Right atrium auricular region (tissue), 2 donors: ENCODE measurements at regions not wholly inside any gene's neighbourhood (a gene's known extent, or its start where the extent isn't known, plus 50 kb on each side); places are given as distances from the start of the nearest gene placed in this dataset.

Experiments
- DNase-seq: peaks from one replicate; pipeline ENCODE4 v3.0.0-alpha.2; 2019; ENCODE audit warnings: low spot score
- H3K27ac ChIP-seq, 2 donors: fragments of 200-600 bp; sonication (generic); 1 replicate in 1 of 2; 2 replicates in 1 of 2; pipeline ENCODE4 v1.5.1; 2016 to 2019
- H3K27me3 ChIP-seq, 2 donors: fragments of 200-600 bp; sonication (generic); one replicate each; pipeline versions ENCODE4 v1.5.1 to v1.6.0; 2017 to 2019
- H3K36me3 ChIP-seq: fragments of 200-600 bp; sonication (generic); one replicate; pipeline ENCODE4 v1.5.1; 2016
- H3K4me1 ChIP-seq, 2 donors: fragments of 200-600 bp; sonication (generic); one replicate each; pipeline versions ENCODE4 v1.5.1 to v1.6.0; 2017 to 2019
- H3K4me3 ChIP-seq, 2 donors: fragments of 200-600 bp; sonication (generic); 1 replicate in 1 of 2; 2 replicates in 1 of 2; pipeline ENCODE4 v1.5.1; 2017 to 2019; ENCODE audit warnings: mild to moderate bottlenecking in 1 of 2, moderate library complexity in 1 of 2
- H3K9me3 ChIP-seq, 2 donors: fragments of 200-600 bp; sonication (generic); one replicate each; pipeline ENCODE4 v1.5.1; 2019
- CTCF ChIP-seq, 2 donors: fragments of 200-600 bp; sonication (generic); IDR thresholded peaks; one replicate each; pipeline ENCODE4 v1.5.1; 2019; ENCODE audit warnings: antibody characterized with exemption in 2 of 2

GRCh38 chr1:209208648-209209047 is 374.9 kb upstream of the CAMK1G start:
- no peak for TF ChIP-seq CTCF (IDR thresholded peaks at IDR 0.05)
- no peaks in the 10 kb centered on the region for H3K27me3 ChIP-seq

GRCh38 chr1:209213989-209214388 is 369.5 kb upstream of the CAMK1G start:
- no peaks in the 10 kb centered on the region for H3K27me3 ChIP-seq
- no peak overlapping the region for H3K4me3 ChIP-seq
- no peaks in the 10 kb centered on the region for H3K36me3 ChIP-seq
- no peak for DNase-seq
- no peaks in the 10 kb centered on the region for H3K4me1 ChIP-seq
- H3K27ac ChIP-seq: no peak overlapping the region
- no peak for TF ChIP-seq CTCF (IDR thresholded peaks at IDR 0.05)
- H3K9me3 ChIP-seq: peaks cover 0 to 9% of the 10 kb centered on the region in 2 donors

More at GRCh38 chr1:209208648-209209047, 374.9 kb upstream of the CAMK1G start:
- no peak overlapping the region for H3K4me3 ChIP-seq
- no peaks in the 10 kb centered on the region for H3K36me3 ChIP-seq
- H3K27ac ChIP-seq: no peak overlapping the region
- H3K4me1 ChIP-seq: peaks cover 0 to 12% of the 10 kb centered on the region in 2 donors
- no peaks in the 10 kb centered on the region for H3K9me3 ChIP-seq
- no peak for DNase-seq

- TF ChIP-seq CTCF (IDR thresholded peaks at IDR 0.05): no peak
- no peak overlapping the region for H3K27ac ChIP-seq
- no peaks in the 10 kb centered on the region for H3K4me1 ChIP-seq
- DNase-seq: no peak
- H3K27me3 ChIP-seq: no peaks in the 10 kb centered on the region
- no peak overlapping the region for H3K4me3 ChIP-seq
- no peaks in the 10 kb centered on the region for H3K36me3 ChIP-seq
- H3K9me3 ChIP-seq: peaks cover 0 to 9% of the 10 kb centered on the region in 2 donors
Measured at GRCh38 chr1:209215826-209216225, 367.7 kb upstream of the CAMK1G start.

- Histone ChIP-seq H3K4me1 (no peaks in the 10 kb centered on the region), H3K9me3 (peaks cover 0 to 9% of the 10 kb centered on the region in 2 donors), H3K4me3 (no peak overlapping the region), H3K27me3 (no peaks in the 10 kb centered on the region), H3K27ac (no peak overlapping the region), H3K36me3 (no peaks in the 10 kb centered on the region)
- no peak for DNase-seq
- no peak for TF ChIP-seq CTCF (IDR thresholded peaks at IDR 0.05)
Measured at GRCh38 chr1:209218113-209218512, 365.4 kb upstream of the CAMK1G start.

GRCh38 chr1:209218981-209219380 is 364.5 kb upstream of the CAMK1G start:
- DNase-seq: no peak
- peaks cover 0 to 9% of the 10 kb centered on the region in 2 donors for H3K9me3 ChIP-seq
- TF ChIP-seq CTCF (IDR thresholded peaks at IDR 0.05): no peak
- H3K36me3 ChIP-seq: no peaks in the 10 kb centered on the region
- no peaks in the 10 kb centered on the region for H3K4me1 ChIP-seq
- no peaks in the 10 kb centered on the region for H3K27me3 ChIP-seq
- H3K27ac ChIP-seq: no peak overlapping the region
- H3K4me3 ChIP-seq: no peak overlapping the region

GRCh38 chr1:209219791-209220524 is 363.6 kb upstream of the CAMK1G start:
- Histone ChIP-seq H3K4me3 (no peak overlapping the region), H3K36me3 (no peaks in the 10 kb centered on the region), H3K4me1 (no peaks in the 10 kb centered on the region), H3K9me3 (peaks cover 0 to 9% of the 10 kb centered on the region in 2 donors), H3K27me3 (no peaks in the 10 kb centered on the region), H3K27ac (peak overlapping the region in 1 of 2 donors; percentile 16)
- TF ChIP-seq CTCF (IDR thresholded peaks at IDR 0.05): no peak
- no peak for DNase-seq
